ENCODE measurements at regions not wholly inside any gene's neighbourhood (a gene's known extent, or its start where the extent isn't known, plus 50 kb on each side); places are given as distances from the start of the nearest gene placed in this dataset.
A peak's percentile ranks its signal among the peaks of the same experiment; 100 is the strongest.

GRCh38 chr16:6020162-6020985 lies 922.8 kb upstream of the EEF2KMT start:
- DNase-seq: peak in 4 of 58 donors; percentile 7 to 50 (median 20)

- peak in 6 of 58 donors; percentile 6 to 49 (median 25) for DNase-seq
Observed at GRCh38 chr16:6019490-6019991, 921.9 kb upstream of the EEF2KMT start.

DNA sequence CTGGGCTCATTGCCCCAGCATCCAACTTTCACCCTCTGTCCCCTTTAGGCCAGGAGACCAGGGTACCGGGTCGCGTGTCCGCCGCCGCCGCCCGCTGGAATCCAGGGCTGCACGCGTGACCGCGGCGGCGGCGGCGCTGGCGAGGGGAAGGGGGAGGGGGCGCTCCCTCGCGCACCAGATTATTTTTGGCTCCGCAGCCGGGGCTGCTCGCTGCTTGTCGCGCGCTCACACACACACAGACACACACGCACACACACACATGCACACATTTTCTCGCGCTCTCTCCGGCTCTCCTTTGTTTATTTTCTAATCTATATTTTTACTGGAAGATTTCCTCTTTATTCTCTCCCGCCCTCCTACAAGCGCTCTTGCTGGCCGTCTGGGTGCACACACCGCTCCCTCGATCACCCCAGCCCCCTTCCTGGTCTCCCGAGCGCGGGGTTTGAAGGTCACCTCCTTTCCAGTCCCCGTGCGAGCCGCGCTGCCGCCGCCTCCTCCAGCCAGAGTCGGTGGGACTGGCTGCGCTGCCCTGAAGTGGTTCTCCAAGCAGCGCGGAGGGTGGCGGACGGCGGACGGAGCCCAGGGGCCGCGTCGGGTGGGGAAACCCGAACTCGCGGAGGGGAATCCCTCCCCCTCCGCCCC lies 921.4 kb upstream of the EEF2KMT start:
- peak in 15 of 58 donors; percentile 6 to 57 (median 20) for DNase-seq

GRCh38 chr16:6016530-6017184 lies 919.1 kb upstream of the EEF2KMT start:
- DNase-seq: no peak

- no peak for DNase-seq
Observed at GRCh38 chr16:6012716-6013115, 915.1 kb upstream of the EEF2KMT start.

DNA sequence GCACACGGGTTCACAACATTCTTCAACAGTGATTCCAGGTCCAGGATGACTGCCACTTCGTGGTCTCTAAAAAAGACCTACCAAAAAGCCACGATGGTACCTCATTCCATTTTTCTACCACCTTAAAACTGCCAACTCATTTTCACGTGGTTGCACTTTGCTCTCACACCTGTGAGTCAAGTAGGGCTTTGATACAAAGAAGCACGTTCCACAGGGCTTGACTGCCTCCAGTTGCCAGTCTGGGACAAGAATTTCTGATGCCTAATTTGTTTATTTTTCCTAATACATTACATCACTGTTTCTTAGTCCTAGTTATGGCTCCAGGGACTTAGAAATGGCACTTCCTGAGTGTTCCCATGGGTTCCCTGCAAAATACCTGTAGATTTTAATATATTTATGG lies 911.6 kb upstream of the EEF2KMT start:
- DNase-seq: no peak

GRCh38 chr16:6008670-6009069 lies 911.1 kb upstream of the EEF2KMT start:
- DNase-seq: no peak

DNA sequence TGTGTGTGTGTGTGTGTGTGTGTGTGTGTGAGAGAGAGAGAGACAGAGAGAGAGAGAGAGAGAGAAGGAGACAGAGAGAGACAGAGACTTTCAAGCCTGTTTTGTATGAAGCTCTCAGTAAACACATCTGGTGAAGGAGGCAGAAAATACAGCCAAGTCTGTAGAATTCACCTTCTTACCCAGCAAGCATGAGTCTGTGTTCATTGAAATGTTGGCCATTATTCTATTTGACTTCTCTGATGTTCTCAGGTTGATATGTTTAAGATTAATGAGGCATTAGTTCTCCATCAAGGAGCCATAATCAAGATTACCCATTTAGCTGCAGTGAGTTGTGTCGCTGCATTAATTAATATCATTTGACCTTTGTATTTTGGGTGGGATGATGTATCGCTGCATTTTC lies 895.8 kb upstream of the EEF2KMT start:
- no peak for DNase-seq

GRCh38 chr16:5982979-5983378 lies 885.4 kb upstream of the EEF2KMT start:
- peak in 1 of 58 donors; percentile 3 for DNase-seq

- DNase-seq: no peak
Observed at GRCh38 chr16:5979905-5980550, 882.4 kb upstream of the EEF2KMT start.

DNA sequence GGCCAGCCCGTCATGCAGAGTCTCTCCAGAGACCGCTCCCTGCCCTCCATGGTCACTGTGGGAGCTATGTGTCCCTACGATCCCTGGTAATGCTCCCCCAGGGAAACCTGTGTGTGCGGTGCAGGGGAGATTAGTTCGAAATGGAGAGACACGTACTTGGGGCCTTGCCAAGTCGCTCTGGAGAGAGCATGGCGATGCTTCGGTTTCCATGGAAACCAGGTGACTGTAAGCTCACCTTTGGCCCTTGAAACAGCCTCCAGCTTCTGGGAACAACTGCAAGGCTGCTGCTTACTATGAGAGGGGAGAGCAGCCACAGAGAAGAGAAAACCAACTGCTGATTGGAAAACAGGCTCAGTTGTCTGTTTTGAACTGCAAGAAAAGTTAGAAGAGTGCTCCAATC lies 879.7 kb upstream of the EEF2KMT start:
- no peak for DNase-seq

- no peak for DNase-seq
Observed at GRCh38 chr16:5972747-5973146, 875.2 kb upstream of the EEF2KMT start.

DNA sequence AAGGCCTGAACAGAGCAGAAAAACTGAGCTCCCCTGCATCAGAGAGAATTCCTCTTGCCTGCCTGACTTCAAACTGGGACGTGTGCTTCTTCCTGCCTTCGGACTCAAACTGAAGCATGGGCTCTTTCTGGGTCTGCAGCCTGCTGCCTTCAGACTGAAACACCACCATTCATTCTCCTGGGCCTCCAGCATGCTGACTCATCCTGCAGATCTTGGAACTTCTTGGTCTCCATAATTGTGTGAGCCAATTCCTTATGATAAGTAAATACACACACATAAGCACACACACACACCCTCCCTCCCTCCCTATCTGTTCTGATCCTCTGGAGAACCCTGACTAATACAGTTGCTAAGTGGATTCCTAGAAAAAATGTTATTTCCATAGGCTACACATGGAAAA lies 874.3 kb upstream of the EEF2KMT start:
- DNase-seq: peak in 17 of 58 donors; percentile 0 to 26 (median 5)

GRCh38 chr16:5971106-5971505 lies 873.5 kb upstream of the EEF2KMT start:
- DNase-seq: no peak

DNA sequence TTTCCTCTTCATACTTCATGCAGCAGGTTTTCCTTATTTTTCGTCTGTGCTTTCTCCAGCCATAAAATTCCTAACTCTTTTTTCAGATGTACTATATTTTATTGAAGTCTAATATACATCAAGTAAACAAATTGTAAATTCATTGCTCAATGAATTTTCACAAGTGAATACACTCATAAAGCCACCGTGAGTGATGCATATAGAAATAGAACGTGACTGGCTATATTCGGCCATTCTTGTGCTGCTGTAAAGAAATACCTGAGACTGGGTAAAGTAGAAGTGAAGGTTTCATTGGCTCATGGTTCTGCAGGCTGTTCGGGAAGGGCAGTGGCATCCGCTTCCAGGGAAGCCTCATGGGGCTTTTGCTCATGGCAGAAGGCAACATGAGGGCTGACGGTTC lies 868.4 kb upstream of the EEF2KMT start:
- DNase-seq: no peak

DNA sequence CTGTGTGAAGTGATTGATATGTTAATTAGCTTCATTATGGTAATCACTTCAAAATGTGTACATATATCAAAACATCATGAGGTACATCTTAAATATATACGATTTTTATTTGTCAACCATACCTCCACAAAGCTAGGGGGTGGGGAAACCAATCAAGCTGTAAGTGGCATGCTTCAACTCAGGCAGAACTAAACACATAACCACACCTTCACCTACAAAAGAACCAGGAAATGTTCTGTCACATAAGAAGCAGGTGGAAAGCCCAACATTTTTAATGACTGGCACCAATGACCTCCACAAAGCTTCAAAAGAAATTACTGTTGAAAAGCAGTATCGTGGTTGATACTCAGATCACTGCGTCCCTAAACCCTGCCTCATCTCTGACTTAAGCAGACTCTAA lies 867.7 kb upstream of the EEF2KMT start:
- no peak for DNase-seq

DNA sequence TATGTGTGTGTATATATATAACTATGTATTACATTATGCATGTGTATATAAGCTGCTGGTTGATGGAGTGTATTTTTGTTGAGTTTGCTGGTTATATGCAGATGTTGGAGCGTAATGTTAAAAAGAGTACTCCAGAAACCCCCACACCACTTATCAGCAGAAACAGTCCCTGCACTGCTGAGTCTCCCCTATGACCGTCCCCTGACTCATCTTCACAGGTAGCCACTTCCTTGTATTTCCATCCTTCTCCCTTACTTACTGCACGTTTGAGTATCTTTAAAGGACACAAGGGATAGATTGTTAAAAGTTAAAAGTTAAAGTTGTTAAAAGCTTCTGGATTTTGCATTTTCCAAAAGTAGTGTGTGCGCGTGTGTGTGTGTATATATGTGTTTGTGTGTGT lies 853.9 kb upstream of the EEF2KMT start:
- DNase-seq: no peak

GRCh38 chr16:5944971-5945370 lies 847.4 kb upstream of the EEF2KMT start:
- DNase-seq: no peak

GRCh38 chr16:5938607-5939006 lies 841.0 kb upstream of the EEF2KMT start:
- DNase-seq: no peak

- DNase-seq: no peak
Observed at GRCh38 chr16:5932906-5933305, 835.3 kb upstream of the EEF2KMT start.

DNA sequence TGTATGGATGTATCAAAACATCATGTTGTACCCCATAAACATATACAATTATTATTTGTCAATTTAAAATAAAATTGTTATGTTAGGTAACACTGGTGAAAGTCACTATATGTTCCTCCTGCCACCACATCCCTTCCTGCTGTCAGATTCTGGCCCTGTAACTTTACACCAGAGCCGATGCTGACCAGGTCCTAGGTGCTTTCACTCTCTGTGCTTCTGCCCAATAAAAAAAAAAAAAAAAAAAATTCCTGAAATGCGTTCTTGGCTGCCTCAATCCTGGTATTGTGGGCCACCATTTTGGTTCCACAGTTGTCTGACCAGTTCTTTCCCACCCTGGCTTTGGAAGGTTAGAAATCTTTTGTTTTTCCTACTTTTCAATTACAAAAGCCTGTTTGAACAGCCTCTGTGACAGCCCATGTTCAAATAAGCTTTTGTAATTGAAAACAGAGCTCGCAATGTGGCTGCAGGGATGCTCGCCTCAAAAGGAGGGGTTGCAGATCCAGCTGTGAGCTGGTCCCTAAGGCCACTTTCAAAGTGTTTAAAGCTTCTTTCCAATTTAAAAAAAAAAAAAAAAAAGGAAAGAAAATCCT lies 831.0 kb upstream of the EEF2KMT start:
- DNase-seq: no peak

All from anterior cingulate cortex (tissue), 58 donors.